Neural progenitor cell (in vitro differentiated cells): ENCODE measurements at regions not wholly inside any gene's neighbourhood (a gene's known extent, or its start where the extent isn't known, plus 50 kb on each side); places are given as distances from the start of the nearest gene placed in this dataset.
"Not testable (repeated sequence)": the region's sequence is repeated elsewhere in the genome, so short reads cannot be mapped to it uniquely, and the experiment has no call there.

Experiments used
- DNase-seq: peaks from one replicate; pipeline ENCODE4 v3.0.0-alpha.2; 2016; ENCODE audit warnings: low spot score
- H2AFZ ChIP-seq: fragments of 200-600 bp; sonication (generic); replicated peaks from 2 replicates; pipeline ENCODE4 v1.6.1; 2016; ENCODE audit warnings: antibody characterized with exemption
- H3F3A ChIP-seq: fragments of 200-600 bp; sonication (generic); 2 replicates; pipeline ENCODE4 v1.6.1; 2016; ENCODE audit warnings: antibody characterized with exemption, low read depth
- H3K27ac ChIP-seq: fragments of 200-600 bp; sonication (generic); 2 replicates; pipeline ENCODE4 v1.5.1; 2016; ENCODE audit warnings: mild to moderate bottlenecking
- H3K27me3 ChIP-seq: fragments of 200-600 bp; sonication (generic); 2 replicates; pipeline ENCODE4 v1.6.1; 2016; ENCODE audit warnings: mild to moderate bottlenecking, moderate library complexity
- H3K36me3 ChIP-seq: fragments of 200-600 bp; sonication (generic); 2 replicates; pipeline ENCODE4 v1.5.1; 2016
- H3K4me1 ChIP-seq: fragments of 200-600 bp; sonication (generic); 2 replicates; pipeline ENCODE4 v1.6.1; 2016; ENCODE audit warnings: mixed run types
- H3K4me2 ChIP-seq: fragments of 200-600 bp; sonication (generic); 2 replicates; pipeline ENCODE4 v1.6.1; 2016
- H3K4me3 ChIP-seq: fragments of 200-600 bp; sonication (generic); 2 replicates; pipeline ENCODE4 v1.5.1; 2016
- H3K79me2 ChIP-seq: fragments of 200-600 bp; sonication (generic); 2 replicates; pipeline ENCODE4 v1.6.1; 2016; ENCODE audit warnings: low read depth
- H3K9ac ChIP-seq: fragments of 200-600 bp; sonication (generic); 2 replicates; pipeline ENCODE4 v1.6.1; 2016
- H3K9me3 ChIP-seq: fragments of 200-600 bp; sonication (generic); 2 replicates; pipeline ENCODE4 v1.5.1; 2016; ENCODE audit warnings: low read depth
- H4K20me1 ChIP-seq: fragments of 200-600 bp; sonication (generic); 2 replicates; pipeline ENCODE4 v1.6.1; 2016; ENCODE audit warnings: low read depth
- H3K27ac Mint-ChIP-seq: 3 replicates; pipeline ENCODE4 v1.8.0; 2021; ENCODE audit warnings: mixed read lengths
- H3K27me3 Mint-ChIP-seq: 2 replicates; pipeline ENCODE4 v1.8.0; 2022; ENCODE audit warnings: low read depth, mild to moderate bottlenecking, inconsistent platforms, moderate library complexity, mixed read lengths; ENCODE audit not compliant: insufficient read depth
- H3K36me3 Mint-ChIP-seq: 3 replicates; pipeline ENCODE4 v1.8.0; 2021; ENCODE audit warnings: mixed read lengths
- H3K4me1 Mint-ChIP-seq: 3 replicates; pipeline ENCODE4 v1.8.0; 2021; ENCODE audit warnings: mixed read lengths
- H3K4me3 Mint-ChIP-seq: 3 replicates; pipeline ENCODE4 v1.8.0; 2021; ENCODE audit warnings: mild to moderate bottlenecking, moderate library complexity, mixed read lengths
- H3K9me3 Mint-ChIP-seq: 3 replicates; pipeline ENCODE4 v1.8.0; 2020; ENCODE audit warnings: mixed read lengths
- TF ChIP-seq, protein P1 (sequence below): fragments of 200-600 bp; sonication (generic); IDR thresholded peaks from 2 replicates; pipeline ENCODE4 v1.5.1; 2017; ENCODE audit warnings: antibody characterized with exemption, mild to moderate bottlenecking

DNA sequence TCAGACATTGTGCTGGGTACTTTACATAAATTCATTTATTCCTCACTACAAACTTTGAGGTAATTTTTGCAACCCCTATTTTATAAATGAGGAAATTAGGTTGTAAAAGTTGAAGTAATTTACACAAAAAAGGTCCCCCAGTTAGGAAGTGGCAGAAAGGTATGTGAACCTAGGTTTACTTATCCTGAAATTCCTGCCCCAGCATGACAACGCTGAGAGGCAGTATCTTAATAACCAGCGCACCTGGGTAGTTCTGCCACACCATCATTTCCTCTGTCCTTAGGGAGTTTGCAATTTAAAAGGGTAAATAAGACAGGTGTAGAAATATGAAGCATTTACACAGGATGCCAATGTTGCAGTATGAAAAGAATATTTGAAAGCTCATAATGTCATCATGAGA lies 102.9 kb upstream of the NBPF8 start:
- not testable (repeated sequence) for H3K9ac ChIP-seq, H3K4me3 ChIP-seq, H3K9me3 ChIP-seq, H3K9me3 Mint-ChIP-seq, H3K4me1 ChIP-seq, H3K27me3 Mint-ChIP-seq, H3K36me3 Mint-ChIP-seq, H3K4me2 ChIP-seq, H4K20me1 ChIP-seq, H2AFZ ChIP-seq, H3F3A ChIP-seq, DNase-seq, H3K27ac ChIP-seq, H3K79me2 ChIP-seq, H3K27me3 ChIP-seq, H3K4me1 Mint-ChIP-seq, H3K27ac Mint-ChIP-seq, H3K36me3 ChIP-seq, H3K4me3 Mint-ChIP-seq

DNA sequence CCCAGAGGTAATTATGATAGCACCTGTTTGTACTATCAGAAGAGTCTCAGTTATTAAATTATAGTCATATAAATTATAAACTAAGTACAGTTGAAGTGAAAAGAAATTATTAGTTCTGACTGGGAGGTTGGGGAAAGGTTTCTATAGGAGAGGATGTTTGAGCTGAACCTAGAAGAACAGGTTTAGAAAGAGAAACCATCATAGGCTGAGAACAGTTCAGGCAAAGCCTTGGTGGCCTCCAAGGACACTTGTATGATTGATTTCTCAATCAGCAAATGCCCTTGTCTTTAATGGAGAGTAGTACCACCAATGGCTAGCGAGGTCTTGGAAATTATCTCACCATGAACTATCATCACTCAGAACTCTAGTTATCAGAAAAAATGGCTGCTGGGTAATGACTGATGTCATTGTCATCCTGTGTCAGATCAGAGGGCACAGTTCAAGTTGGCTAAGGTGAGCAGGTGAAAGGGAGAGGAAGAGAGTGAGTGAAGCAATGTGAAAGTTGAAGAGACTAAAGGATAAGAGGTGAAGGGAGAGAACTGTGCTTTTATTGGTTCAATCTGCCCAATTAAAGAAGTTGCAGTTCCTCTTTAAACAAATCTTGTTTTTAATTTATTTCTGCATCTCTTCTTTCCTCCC lies 105.8 kb upstream of the NBPF8 start:
- H4K20me1 ChIP-seq, H3K27me3 Mint-ChIP-seq, H3K27ac ChIP-seq, H3K27me3 ChIP-seq, H3K4me3 ChIP-seq, H3K9me3 Mint-ChIP-seq, DNase-seq, H3K36me3 ChIP-seq, H3K4me1 Mint-ChIP-seq, H3K4me2 ChIP-seq, H3K36me3 Mint-ChIP-seq, H3K9me3 ChIP-seq, H3K27ac Mint-ChIP-seq, H2AFZ ChIP-seq, H3K4me3 Mint-ChIP-seq, H3K4me1 ChIP-seq, H3F3A ChIP-seq, H3K9ac ChIP-seq, H3K79me2 ChIP-seq: not testable (repeated sequence)

DNA sequence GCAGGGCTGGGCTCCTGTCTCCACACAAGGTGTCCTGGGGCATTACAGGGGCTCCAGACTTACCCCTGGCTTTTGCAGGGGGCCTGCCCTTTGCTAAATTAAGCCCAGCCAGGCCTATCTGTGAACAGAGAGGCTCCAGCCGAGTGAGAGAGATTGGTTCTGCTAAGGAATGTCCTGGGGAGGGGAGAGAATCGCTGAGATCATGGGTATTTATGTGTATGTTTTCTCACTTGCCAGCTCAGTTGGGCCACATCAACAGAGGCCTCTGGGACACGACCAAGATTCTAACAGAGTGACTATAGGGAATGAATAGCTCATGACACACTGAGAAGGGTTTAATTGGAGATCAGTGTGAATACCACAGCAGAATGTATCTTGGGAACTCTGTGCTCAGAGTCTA lies 109.8 kb upstream of the NBPF8 start:
- H3K9ac ChIP-seq, H3K4me3 ChIP-seq, H3K9me3 Mint-ChIP-seq, H3K27ac ChIP-seq, H3K4me1 ChIP-seq, H3K4me3 Mint-ChIP-seq, H3K36me3 ChIP-seq, H3K27ac Mint-ChIP-seq, H3K4me1 Mint-ChIP-seq, H2AFZ ChIP-seq, DNase-seq, H4K20me1 ChIP-seq, H3K79me2 ChIP-seq, H3K4me2 ChIP-seq, H3K9me3 ChIP-seq, H3K27me3 Mint-ChIP-seq, H3K36me3 Mint-ChIP-seq, H3F3A ChIP-seq, H3K27me3 ChIP-seq: not testable (repeated sequence)

DNA sequence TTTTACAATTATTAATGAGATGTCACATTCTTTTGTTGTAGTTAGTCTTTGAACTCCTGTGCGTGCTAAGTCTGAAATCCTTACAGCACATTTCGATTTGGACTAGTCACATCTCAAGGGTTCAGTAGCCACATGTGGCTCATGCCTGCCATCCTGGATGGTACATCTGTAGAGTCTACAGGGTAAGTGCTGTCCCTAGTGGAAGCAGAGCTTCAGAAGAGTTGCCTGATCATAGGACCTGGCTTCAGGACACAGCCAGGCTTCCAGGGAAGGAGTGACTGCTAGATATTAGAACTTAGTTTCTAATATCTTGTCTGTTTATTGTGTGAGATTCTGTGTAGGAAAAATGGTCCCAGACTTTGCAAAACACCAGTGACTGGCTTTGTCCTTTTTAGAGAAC lies 110.5 kb upstream of the NBPF8 start:
- not testable (repeated sequence) for H3K4me3 ChIP-seq, H3K27me3 Mint-ChIP-seq, H3K27me3 ChIP-seq, H2AFZ ChIP-seq, H3K9me3 Mint-ChIP-seq, H3K9ac ChIP-seq, H3F3A ChIP-seq, H3K9me3 ChIP-seq, H3K27ac Mint-ChIP-seq, H3K4me1 Mint-ChIP-seq, H4K20me1 ChIP-seq, H3K36me3 Mint-ChIP-seq, H3K4me3 Mint-ChIP-seq, DNase-seq, H3K27ac ChIP-seq, H3K36me3 ChIP-seq, H3K79me2 ChIP-seq, H3K4me1 ChIP-seq, H3K4me2 ChIP-seq

DNA sequence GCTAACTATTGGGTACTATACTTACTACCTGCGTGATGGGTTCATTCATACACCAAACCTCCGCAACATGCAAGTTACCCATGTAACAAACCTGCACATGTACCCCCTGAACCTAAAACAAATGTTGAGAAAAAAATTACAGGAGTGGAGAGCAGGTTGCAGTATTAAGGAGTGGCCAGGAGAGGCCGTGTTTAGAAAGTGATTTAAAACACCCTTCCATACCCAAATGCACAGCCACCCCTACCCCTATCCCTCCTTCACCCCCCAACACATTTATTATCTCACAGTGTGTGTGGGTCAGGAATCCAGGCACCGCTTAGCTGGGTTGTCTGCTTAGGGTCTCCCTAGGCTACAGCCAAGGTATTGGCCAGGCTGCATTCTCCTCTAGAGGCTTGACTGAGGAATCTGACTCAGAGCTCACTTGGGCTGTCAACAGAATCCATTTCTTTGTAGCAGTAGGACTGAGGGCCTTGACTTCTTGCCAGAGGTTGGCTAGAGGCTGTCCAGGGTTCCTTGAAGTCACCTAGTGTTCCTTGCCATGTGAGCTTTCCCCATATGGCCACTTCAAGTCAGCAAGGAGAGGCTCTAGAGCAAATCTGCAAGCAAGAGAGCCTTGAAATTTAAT lies 115.3 kb upstream of the NBPF8 start:
- TF ChIP-seq, protein P1, sequence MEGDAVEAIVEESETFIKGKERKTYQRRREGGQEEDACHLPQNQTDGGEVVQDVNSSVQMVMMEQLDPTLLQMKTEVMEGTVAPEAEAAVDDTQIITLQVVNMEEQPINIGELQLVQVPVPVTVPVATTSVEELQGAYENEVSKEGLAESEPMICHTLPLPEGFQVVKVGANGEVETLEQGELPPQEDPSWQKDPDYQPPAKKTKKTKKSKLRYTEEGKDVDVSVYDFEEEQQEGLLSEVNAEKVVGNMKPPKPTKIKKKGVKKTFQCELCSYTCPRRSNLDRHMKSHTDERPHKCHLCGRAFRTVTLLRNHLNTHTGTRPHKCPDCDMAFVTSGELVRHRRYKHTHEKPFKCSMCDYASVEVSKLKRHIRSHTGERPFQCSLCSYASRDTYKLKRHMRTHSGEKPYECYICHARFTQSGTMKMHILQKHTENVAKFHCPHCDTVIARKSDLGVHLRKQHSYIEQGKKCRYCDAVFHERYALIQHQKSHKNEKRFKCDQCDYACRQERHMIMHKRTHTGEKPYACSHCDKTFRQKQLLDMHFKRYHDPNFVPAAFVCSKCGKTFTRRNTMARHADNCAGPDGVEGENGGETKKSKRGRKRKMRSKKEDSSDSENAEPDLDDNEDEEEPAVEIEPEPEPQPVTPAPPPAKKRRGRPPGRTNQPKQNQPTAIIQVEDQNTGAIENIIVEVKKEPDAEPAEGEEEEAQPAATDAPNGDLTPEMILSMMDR = peak; percentile 15
- H4K20me1 ChIP-seq, H3F3A ChIP-seq, H3K27ac ChIP-seq, H3K36me3 ChIP-seq, H3K4me3 Mint-ChIP-seq, H2AFZ ChIP-seq, H3K9ac ChIP-seq, H3K36me3 Mint-ChIP-seq, DNase-seq, H3K4me1 ChIP-seq, H3K4me2 ChIP-seq, H3K4me1 Mint-ChIP-seq, H3K27ac Mint-ChIP-seq, H3K27me3 ChIP-seq, H3K27me3 Mint-ChIP-seq, H3K4me3 ChIP-seq, H3K79me2 ChIP-seq, H3K9me3 ChIP-seq, H3K9me3 Mint-ChIP-seq: not testable (repeated sequence)

DNA sequence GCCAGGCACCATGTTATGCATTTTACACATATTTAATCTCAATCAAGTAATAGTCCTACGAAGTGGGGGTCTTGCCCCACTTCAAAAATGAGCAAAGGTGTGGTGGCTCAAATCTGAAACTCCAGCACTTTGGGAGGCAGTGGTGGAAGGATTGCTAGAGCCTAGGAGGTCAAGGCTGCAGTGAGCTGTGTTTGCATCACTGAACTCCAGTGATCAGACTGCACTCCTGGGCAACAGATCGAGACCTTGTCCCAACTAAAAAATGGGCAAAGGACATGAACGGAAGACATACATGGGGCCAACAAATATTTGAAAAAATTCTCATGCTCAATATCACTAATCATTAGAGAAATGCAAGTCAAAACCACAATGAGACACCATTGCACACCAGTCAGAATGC lies 116.3 kb upstream of the NBPF8 start:
- not testable (repeated sequence) for H3K9me3 Mint-ChIP-seq, H2AFZ ChIP-seq, H3K27ac ChIP-seq, H4K20me1 ChIP-seq, H3K27me3 Mint-ChIP-seq, H3K9me3 ChIP-seq, H3F3A ChIP-seq, H3K36me3 ChIP-seq, DNase-seq, H3K4me1 ChIP-seq, H3K79me2 ChIP-seq, H3K4me3 Mint-ChIP-seq, H3K9ac ChIP-seq, H3K27me3 ChIP-seq, H3K36me3 Mint-ChIP-seq, H3K27ac Mint-ChIP-seq, H3K4me2 ChIP-seq, H3K4me1 Mint-ChIP-seq, H3K4me3 ChIP-seq

DNA sequence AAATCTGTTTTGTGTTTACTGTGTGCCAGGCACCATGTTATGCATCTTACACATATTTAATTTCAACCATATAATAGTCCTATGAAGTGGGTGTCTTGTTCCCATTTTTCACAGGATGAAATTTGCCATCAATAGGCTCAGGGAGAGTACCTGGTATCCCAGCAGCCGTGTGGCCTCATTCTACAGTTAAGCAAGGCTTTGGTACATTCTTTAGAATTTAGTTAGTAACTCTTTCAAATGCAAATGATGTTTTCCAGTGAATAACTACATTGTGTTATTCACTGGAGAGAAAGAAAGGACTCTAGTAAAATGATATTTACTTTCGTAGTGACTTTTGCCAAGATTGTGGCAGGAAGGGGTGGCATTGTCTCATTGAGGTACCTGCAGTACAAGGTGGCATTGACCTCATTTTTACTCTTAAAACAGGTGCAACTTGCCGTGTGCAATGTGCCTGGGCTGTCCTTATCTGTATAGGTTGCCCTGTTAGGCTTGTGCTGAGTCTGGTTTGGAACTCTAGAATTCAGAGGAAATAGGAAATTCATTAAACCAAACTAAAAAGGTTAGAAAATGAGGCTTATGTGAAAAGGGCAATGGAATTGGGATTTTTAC lies 117.4 kb upstream of the NBPF8 start:
- not testable (repeated sequence) for H3K27me3 ChIP-seq, H3K4me1 Mint-ChIP-seq, H3K27me3 Mint-ChIP-seq, H3K79me2 ChIP-seq, H3K27ac Mint-ChIP-seq, H3K36me3 Mint-ChIP-seq, H3K9ac ChIP-seq, H3K27ac ChIP-seq, H3K4me3 ChIP-seq, H3K4me2 ChIP-seq, DNase-seq, H4K20me1 ChIP-seq, H2AFZ ChIP-seq, H3K9me3 Mint-ChIP-seq, H3F3A ChIP-seq, H3K9me3 ChIP-seq, H3K4me3 Mint-ChIP-seq, H3K4me1 ChIP-seq, H3K36me3 ChIP-seq
